ENCODE measurements at regions not wholly inside any gene's neighbourhood (a gene's known extent, or its start where the extent isn't known, plus 50 kb on each side); places are given as distances from the start of the nearest gene placed in this dataset.
"Not testable (repeated sequence)": the region's sequence is repeated elsewhere in the genome, so short reads cannot be mapped to it uniquely, and the experiment has no call there.

- ATAC-seq, result no peak
- H3K4me1 ChIP-seq, result no peaks in the 10 kb centered on the region
- intact Hi-C loops (cut with DNase I), result no loop called here
Observed at GRCh38 chr10:9140373-9140772, 1085.9 kb downstream of the GATA3 start.

GRCh38 chr10:9147475-9147874 is 1093.0 kb downstream of the GATA3 start:
- no peak for DNase-seq
- no peak overlapping the region for H3K4me3 ChIP-seq
- no peak overlapping the region for H3K27ac ChIP-seq
- TF ChIP-seq, protein P1, sequence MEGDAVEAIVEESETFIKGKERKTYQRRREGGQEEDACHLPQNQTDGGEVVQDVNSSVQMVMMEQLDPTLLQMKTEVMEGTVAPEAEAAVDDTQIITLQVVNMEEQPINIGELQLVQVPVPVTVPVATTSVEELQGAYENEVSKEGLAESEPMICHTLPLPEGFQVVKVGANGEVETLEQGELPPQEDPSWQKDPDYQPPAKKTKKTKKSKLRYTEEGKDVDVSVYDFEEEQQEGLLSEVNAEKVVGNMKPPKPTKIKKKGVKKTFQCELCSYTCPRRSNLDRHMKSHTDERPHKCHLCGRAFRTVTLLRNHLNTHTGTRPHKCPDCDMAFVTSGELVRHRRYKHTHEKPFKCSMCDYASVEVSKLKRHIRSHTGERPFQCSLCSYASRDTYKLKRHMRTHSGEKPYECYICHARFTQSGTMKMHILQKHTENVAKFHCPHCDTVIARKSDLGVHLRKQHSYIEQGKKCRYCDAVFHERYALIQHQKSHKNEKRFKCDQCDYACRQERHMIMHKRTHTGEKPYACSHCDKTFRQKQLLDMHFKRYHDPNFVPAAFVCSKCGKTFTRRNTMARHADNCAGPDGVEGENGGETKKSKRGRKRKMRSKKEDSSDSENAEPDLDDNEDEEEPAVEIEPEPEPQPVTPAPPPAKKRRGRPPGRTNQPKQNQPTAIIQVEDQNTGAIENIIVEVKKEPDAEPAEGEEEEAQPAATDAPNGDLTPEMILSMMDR (IDR thresholded peaks at IDR 0.05), result no peak
- intact Hi-C loops (cut with DNase I), result no loop called here
- no peaks in the 10 kb centered on the region for H3K27me3 ChIP-seq
- H3K4me1 ChIP-seq, result no peaks in the 10 kb centered on the region
- H3K36me3 ChIP-seq, result no peaks in the 10 kb centered on the region
- ATAC-seq, result no peak
- H3K9me3 ChIP-seq, result no peaks in the 10 kb centered on the region

More at GRCh38 chr10:9140373-9140772, 1085.9 kb downstream of the GATA3 start:
- DNase-seq, result no peak
- H3K27me3 ChIP-seq, result no peaks in the 10 kb centered on the region
- no peaks in the 10 kb centered on the region for H3K9me3 ChIP-seq
- no peak overlapping the region for H3K27ac ChIP-seq
- TF ChIP-seq, protein P1 (IDR thresholded peaks at IDR 0.05), result no peak
- no peak overlapping the region for H3K4me3 ChIP-seq
- H3K36me3 ChIP-seq, result no peaks in the 10 kb centered on the region

DNA sequence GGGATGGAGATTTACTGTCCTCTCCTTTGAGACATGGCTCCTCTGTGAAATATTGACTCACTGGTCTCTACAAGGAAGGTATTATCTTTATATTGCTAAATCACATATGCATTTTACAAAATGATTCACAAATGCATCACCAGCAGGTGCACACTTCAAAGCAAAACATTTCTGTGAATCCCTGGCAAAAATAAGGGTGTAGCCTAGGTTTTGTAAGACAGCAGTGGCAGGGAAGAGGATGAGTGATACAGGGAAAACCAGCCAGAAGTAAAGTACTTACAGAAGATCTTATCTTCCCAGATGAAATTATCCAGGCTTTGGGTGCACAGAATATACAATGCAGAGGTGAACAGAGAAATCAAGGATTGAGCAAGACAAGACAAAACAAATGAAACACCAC is 1094.6 kb downstream of the GATA3 start:
- no peaks in the 10 kb centered on the region for H3K4me1 ChIP-seq
- H3K27me3 ChIP-seq, result no peaks in the 10 kb centered on the region
- no peak overlapping the region for H3K27ac ChIP-seq
- intact Hi-C loops (cut with DNase I), result no loop called here
- H3K4me3 ChIP-seq, result no peak overlapping the region
- ATAC-seq (no peak), DNase-seq (no peak)
- no peaks in the 10 kb centered on the region for H3K36me3 ChIP-seq
- no peaks in the 10 kb centered on the region for H3K9me3 ChIP-seq
- TF ChIP-seq, protein P1 (IDR thresholded peaks at IDR 0.05), result no peak

GRCh38 chr10:9153057-9153456 is 1098.6 kb downstream of the GATA3 start:
- H3K27me3 ChIP-seq; H3K36me3 ChIP-seq; H3K4me3 ChIP-seq; H3K4me1 ChIP-seq; DNase-seq; H3K9me3 ChIP-seq; ATAC-seq; intact Hi-C loops (cut with DNase I); H3K27ac ChIP-seq: not testable (repeated sequence)

GRCh38 chr10:9157656-9158055 is 1103.2 kb downstream of the GATA3 start:
- Histone ChIP-seq H3K4me3 (no peak overlapping the region), H3K4me1 (no peaks in the 10 kb centered on the region), H3K27me3 (no peaks in the 10 kb centered on the region), H3K36me3 (no peaks in the 10 kb centered on the region), H3K27ac (no peak overlapping the region), H3K9me3 (peaks cover 5% of the 10 kb centered on the region)
- intact Hi-C loops (cut with DNase I), result no loop called here
- TF ChIP-seq, protein P1 (IDR thresholded peaks at IDR 0.05), result no peak
- DNase-seq, result no peak
- ATAC-seq, result no peak

GRCh38 chr10:9158675-9159074 is 1104.2 kb downstream of the GATA3 start:
- H3K4me1 ChIP-seq, result no peaks in the 10 kb centered on the region
- peaks cover 5% of the 10 kb centered on the region for H3K9me3 ChIP-seq
- H3K4me3 ChIP-seq, result no peak overlapping the region
- no peak for DNase-seq
- no peaks in the 10 kb centered on the region for H3K36me3 ChIP-seq
- intact Hi-C loops (cut with DNase I), result no loop called here
- no peak overlapping the region for H3K27ac ChIP-seq
- no peaks in the 10 kb centered on the region for H3K27me3 ChIP-seq
- ATAC-seq, result no peak
- TF ChIP-seq, protein P1 (IDR thresholded peaks at IDR 0.05), result no peak
